NCI-H187 (cell line): ENCODE measurements at regions not wholly inside any gene's neighbourhood (a gene's known extent, or its start where the extent isn't known, plus 50 kb on each side); places are given as distances from the start of the nearest gene placed in this dataset.
A peak's percentile ranks its signal among the peaks of the same experiment; 100 is the strongest.
"Not testable (repeated sequence)": the region's sequence is repeated elsewhere in the genome, so short reads cannot be mapped to it uniquely, and the experiment has no call there.

Source experiments
- DNase-seq, 2 experiments: peaks; one replicate each; lab custom pipeline; 2025; lab: John Stamatoyannopoulos, UW

DNA sequence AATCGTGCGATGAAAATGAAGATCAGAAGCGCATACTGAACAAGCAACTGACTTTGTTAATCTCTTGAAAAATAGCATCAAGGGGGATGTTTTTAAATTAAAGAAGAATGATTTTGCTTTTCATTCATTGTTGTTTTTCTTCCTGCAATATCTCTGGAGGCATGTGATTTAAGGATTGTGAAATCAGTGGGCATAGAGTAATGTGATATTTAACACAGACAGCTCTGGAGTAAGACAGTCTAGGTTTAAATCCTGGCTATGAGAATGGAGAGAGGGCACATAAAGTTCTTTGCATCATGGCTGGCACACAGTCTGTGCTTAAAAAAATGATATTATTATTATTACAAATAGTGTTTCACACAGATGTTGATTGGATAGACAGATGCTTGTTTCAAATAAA, 243.1 kb upstream of the NBEA start:
- DNase-seq: no peak

- no peak for DNase-seq
Measured at GRCh38 chr13:34700155-34700554, 241.9 kb upstream of the NBEA start.

DNA sequence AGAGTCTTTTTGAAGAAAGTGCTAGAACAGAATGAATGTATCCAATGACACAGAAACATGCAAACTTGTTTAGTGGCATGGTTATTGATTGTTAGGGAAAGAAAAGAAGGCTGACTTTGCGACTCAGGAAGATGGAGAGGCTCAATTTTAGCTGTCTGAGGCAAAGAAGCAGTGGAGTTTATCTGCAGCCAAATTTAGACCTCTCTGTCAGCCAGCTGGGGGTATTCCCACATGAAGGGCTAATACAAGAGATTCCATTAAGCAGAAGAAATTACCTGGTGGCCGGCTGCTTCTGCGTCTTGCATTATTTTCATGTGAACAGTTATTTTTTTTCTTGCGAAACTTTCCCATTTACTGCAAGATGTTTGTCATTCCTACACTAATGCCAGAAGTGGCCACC, 240.2 kb upstream of the NBEA start:
- DNase-seq: no peak

DNA sequence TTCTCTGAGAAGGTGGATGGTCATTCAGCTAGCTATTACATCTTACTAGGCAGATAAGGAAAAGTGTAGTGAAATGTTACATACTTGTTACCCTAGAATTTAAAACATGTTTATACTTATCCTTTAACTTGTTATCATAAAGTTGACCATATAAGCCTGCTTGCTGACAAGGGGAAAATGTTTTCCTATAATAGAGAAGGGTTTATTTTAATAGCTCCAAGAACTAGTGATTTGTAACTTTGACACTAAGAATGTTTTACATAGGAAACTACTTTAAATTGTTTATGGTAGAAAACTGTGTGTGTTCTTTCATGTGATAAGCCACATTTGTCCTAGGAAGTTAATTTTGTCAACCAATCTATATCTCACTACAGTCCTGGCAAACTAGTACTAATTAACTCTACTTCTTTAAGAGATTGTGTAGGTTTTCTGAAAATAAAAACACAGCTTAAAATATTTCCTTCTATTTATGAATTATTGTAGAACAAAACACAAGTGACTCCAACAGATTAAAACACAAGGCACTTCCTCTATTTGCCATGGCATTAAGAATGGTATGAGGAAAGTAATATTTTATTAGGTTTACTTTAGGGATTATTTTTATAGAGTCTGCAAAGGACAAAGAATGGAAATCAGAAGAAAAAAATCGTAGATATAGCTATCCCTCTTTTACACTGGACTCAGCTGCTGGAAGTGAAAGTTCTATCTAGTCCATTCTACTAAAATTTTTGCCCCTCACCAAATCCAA, 233.3 kb upstream of the NBEA start:
- no peak for DNase-seq

- no peak for DNase-seq
Measured at GRCh38 chr13:34719060-34719875, 222.8 kb upstream of the NBEA start.

DNA sequence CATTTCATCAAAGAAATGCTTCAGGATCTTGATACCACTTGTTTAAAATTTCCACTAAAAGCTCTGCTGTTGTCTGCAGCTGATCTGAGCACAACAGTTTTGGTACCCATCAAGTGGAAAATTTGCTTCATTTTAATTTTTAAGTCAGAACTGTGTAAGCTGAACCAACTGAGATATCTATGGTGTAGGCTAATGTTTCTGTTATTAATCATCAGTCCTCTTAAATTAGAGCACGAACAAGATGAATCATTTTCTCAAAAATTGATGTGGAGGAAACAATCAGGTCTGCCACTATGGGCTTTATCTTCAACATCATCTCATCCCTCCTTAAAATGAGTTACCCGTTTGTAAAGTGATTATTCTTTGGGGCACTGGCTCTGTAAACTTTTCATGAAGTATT, 221.5 kb upstream of the NBEA start:
- DNase-seq: no peak

- DNase-seq: peak; percentile 42 to 47
Measured at GRCh38 chr13:34721631-34722595, 220.2 kb upstream of the NBEA start.

GRCh38 chr13:34722922-34723321, 219.1 kb upstream of the NBEA start:
- DNase-seq: no peak

DNA sequence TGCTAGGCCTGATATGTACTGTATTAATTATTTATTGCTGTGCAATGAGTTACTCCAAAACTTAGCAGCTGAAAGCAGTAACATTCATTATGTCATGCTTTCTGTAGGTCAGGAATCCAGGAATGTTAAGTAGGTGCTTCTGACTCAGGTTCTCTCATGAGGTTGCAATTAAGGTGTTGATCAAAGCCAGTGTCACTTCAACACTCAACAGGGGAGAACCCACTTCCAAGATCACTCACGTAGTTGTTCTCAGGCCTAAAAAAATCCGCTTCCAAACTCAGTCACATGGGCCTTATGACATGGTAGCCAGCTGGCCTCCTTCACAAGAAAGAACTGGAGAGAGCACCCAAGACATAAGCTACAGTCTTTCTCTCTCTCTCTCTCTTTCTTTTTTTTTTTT, 211.1 kb upstream of the NBEA start:
- DNase-seq: no peak

- no peak for DNase-seq
Measured at GRCh38 chr13:34731486-34731885, 210.6 kb upstream of the NBEA start.

DNA sequence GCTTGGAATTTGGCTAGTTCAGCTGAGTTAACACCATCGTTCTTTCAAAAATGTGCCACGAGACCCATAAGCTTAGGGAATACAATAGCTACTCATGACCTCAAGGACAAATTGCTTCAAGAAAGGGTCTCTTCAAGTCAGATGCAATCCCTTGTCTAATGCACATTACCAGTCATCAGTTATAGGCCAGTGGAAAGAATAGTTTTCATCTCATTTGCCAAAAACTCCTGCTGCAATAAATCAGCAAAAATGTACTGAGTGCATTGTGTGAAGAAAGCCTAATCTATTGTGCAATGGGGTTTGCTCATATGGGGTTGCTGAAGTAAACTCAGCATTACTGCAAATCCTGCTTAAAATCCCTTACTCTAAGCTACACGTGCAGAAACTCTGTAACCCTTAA, 208.3 kb upstream of the NBEA start:
- DNase-seq: no peak

DNA sequence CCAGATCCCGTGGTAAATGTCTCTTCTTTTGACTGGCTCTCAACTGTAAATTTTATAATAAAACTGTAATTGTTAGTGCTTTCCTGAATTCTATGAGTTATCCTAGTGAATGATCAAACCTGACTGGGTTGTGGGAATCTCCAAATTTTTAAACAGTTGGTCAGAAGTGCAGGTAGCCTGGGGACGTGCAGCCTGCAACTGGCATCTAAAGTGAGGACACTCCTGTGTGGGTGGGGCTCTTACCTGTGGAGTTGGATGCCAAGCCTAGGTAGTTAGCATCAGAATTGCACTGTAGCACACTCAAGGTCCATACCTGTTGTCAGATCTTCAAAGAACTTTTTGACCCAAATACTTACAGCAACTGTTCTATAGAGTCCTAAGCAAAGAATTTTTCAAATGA, 207.1 kb upstream of the NBEA start:
- no peak for DNase-seq

DNA sequence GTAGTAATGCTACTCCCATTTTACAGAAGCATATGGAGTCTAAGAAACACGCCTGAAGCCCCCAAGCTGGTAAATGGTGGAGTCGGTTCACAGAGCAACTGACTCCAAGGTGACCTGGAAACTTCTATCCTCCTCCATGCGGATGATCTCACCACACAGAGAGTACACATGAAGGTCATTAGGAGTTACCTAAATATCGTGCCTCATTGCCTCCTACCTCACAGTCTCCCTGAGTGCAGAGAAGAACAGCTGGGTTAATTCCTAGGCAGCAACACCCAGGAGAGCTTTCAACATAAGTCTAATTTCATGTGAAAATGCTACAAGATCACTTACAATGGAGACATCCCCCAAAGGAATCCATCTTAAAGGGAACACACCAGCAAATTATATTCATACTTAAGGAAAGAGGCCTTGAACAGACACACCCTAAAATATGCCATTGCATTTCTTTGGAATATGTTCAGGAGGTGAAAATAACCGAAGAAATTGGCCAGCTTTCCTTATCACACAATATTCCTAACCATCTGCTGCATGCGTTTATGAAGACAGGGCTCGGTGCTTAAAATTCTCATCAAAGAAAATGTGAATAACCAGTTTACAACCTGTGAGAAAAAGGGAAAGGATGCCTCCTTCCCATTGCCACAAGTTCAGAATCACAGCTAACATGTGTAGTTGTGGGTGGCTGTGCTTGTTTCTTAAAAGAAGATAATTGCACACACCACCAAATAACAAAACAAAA, 203.6 kb upstream of the NBEA start:
- no peak for DNase-seq

GRCh38 chr13:34747056-34747455, 195.0 kb upstream of the NBEA start:
- DNase-seq: not testable (repeated sequence)

GRCh38 chr13:34747507-34747906, 194.6 kb upstream of the NBEA start:
- DNase-seq: no peak

DNA sequence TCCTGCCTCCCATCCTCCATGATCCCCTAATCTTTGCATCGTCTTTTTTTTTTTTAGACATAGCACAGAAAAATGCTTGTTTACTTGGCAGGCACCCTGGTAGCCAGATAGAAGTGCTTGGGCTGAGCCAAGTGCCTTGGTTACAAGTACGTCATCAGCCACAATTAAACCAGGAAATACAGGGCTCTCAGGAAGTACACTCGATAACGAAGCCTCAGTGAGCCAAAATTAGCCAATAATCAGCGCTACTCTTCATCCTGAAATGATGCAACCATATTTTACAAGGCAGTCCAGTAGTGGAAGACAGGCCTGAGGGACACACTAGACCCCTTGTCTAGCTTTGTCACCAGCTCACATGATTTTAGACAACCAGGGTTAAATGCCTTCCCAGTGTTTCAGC, 194.0 kb upstream of the NBEA start:
- no peak for DNase-seq

DNA sequence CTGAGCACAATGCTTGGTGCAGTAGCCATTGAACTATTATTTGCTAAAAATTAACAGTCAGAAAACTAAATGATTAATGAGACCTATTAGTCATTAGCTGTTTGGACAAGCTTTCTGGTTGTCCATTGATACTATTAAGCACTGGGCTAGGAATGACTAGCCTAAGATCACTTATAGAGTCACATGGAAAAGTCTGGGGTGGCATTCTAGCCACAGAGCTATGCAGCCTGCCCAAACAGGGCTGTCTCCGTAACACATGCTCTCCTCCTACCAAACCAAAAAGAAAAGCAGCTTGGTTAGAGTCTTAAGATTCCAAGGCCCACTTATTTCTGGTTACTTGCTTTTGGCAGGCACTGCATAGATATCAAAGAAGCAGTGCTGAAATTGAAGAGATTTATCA, 193.5 kb upstream of the NBEA start:
- DNase-seq: no peak

GRCh38 chr13:34749046-34749445, 193.0 kb upstream of the NBEA start:
- no peak for DNase-seq

- DNase-seq: no peak
Measured at GRCh38 chr13:34750078-34750931, 191.8 kb upstream of the NBEA start.

- no peak for DNase-seq
Measured at GRCh38 chr13:34751044-34751443, 191.0 kb upstream of the NBEA start.

- DNase-seq: no peak
Measured at GRCh38 chr13:34751492-34751891, 190.6 kb upstream of the NBEA start.
